ENCODE measurements at regions not wholly inside any gene's neighbourhood (a gene's known extent, or its start where the extent isn't known, plus 50 kb on each side); places are given as distances from the start of the nearest gene placed in this dataset.
A peak's percentile ranks its signal among the peaks of the same experiment; 100 is the strongest.

DNA sequence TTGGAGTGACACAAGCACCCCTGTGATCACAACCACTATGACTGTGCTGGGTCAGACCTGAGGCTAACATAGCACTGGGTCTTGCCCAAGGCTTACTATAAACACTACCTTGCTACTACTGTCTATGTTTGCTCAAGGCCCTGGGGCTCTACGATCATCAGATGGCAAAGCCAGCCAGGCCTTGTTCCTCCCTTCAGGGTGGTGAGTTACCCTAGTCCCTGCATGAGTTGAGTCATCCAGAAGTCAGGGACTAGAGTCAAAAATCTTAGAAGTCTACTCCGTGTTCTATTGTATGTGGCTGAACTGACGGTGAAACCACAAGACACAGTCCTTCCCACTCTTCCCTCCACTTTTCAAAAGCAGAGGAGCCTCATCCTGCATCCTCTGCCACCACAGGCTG, 551.2 kb upstream of the FSIP2 start:
- TF ChIP-seq GATA1 (IDR thresholded peaks at IDR 0.05; ENCODE audit: low read depth, low read length) (no peak), POLR2A (IDR thresholded peaks at IDR 0.05; ENCODE audit: low read length) (no peak)
- no peak for DNase-seq

DNA sequence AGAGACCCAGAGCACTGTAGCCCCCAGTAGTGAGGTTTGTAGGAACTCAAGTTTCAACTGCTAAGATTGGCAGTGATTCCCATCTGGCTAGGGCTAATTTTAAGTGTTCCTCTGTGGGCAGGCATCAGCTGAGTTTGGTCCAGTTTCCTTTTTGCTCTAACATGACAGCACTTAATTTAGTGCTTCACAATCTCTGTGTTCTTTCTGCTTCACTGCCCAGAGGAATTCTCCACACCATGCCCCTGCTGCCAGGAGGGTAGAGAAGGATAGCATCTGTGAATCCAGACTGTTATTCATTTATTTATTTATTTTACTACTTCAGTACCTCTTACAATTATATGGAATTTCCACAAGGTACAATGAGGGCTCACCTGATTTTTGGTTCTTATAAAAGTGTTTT, 549.9 kb upstream of the FSIP2 start:
- DNase-seq: no peak
- no peak for TF ChIP-seq POLR2A (IDR thresholded peaks at IDR 0.05; ENCODE audit: low read length)
- no peak for TF ChIP-seq GATA1 (IDR thresholded peaks at IDR 0.05; ENCODE audit: low read depth, low read length)

DNA sequence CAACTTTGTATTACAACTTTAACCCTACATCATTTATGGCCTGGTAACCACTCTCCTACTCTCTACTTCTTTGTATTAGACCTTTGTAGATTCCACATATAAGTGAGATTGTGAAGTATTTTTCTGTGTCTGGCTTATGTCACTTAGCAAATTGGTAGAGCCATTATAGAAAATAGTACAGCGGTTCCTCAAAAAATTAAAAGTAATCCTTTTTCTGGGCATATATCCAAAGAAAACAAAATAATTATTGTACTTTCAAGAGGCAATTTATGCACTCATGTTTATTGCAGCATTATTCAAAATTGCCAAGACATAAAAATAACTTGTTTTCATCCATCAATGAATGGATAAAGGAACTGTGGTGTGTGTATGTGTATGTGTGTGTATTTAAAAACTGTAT, 537.5 kb upstream of the FSIP2 start:
- TF ChIP-seq POLR2A (IDR thresholded peaks at IDR 0.05; ENCODE audit: low read length) (no peak), GATA1 (IDR thresholded peaks at IDR 0.05; ENCODE audit: low read depth, low read length) (no peak)
- no peak for DNase-seq

DNA sequence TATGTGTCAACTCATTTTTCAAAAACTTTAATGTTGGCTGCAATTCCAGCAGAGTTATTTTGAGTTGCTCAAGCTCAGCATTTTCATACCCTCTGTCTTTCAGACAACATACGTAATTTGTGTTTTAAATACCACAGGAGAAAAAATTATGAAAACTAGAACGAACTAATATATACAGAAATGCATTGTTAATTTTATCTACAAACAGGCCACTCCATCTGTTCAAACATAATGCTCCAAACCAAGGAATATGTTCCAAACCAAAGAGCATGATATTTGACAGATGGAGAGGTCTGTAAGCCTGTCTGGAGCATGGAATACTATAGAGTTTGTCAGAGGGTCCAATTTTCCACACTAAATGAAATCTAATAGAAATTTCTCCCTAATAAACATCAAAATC, 536.2 kb upstream of the FSIP2 start:
- TF ChIP-seq GATA1 (IDR thresholded peaks at IDR 0.05; ENCODE audit: low read depth, low read length) (no peak), POLR2A (IDR thresholded peaks at IDR 0.05; ENCODE audit: low read length) (no peak)
- no peak for DNase-seq

DNA sequence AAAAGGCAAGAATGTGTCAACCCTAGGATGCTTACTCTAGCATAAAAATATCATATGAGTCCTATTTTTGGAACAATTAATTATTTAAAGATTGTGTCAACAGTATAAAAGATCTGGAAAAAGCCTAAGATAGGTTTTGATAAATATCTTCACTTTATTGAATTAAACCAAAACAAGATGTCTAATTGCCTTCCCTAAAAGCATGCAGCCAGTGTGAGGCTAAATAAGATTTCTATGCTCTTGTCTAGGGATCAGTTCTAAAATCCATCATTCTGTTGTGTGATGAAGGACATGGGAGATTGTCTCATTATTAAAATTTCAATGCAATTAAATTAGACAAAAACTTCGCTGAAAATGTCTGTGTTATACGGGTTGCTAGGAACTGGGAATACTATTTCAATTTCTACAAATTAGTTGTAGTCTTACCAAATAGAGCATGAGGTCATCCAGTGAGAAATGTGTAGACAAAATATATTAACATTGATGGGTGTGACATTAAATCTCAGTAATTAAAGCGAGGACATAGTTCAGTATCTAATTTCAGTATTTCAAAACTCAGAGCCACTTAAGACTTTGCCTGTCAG, 535.6 kb upstream of the FSIP2 start:
- no peak for DNase-seq
- TF ChIP-seq GATA1 (IDR thresholded peaks at IDR 0.05; ENCODE audit: low read depth, low read length) (no peak), POLR2A (IDR thresholded peaks at IDR 0.05; ENCODE audit: low read length) (no peak)

DNA sequence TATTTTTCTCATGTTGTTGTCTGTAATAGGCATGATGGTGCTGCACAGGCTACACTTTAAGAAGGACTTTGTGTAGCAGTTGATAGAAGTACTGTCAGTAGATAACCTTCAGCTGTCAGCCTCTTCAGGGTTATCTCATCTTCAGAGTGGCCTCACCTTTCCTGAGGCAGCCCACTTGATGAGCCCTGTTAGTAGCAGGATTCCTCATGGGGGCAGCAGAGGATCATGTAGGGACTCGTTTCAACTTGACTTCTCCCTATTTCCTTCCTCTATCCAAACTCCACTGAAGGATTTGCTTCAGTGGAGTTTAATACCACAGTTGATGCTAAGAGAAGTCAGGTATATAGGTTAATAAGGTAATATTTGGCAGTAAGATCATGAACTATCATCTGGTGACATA, 530.3 kb upstream of the FSIP2 start:
- peak; percentile 1 to 11 for DNase-seq
- TF ChIP-seq POLR2A (IDR thresholded peaks at IDR 0.05; ENCODE audit: low read length) (no peak), GATA1 (IDR thresholded peaks at IDR 0.05; ENCODE audit: low read depth, low read length) (no peak)

DNA sequence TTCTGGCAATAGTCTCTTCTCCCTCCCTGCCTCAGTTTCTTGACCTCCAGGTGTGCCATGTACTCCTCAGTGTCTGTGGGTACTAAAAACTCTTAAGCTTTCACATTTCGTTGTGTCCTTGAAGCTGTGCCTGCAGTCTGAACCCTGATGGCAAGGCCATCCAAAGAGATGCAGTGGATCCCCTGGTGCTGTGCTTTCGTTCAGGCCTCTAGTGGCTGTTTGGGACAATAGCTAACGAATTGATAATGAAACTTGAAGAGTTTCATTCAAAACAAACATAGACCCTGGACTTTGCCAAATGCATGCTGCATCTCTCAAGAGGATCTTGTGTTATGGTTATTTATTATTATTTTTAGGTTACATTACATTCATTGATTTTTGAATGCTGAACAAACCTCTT, 523.1 kb upstream of the FSIP2 start:
- TF ChIP-seq GATA1 (IDR thresholded peaks at IDR 0.05; ENCODE audit: low read depth, low read length) (no peak), POLR2A (IDR thresholded peaks at IDR 0.05; ENCODE audit: low read length) (no peak)

DNA sequence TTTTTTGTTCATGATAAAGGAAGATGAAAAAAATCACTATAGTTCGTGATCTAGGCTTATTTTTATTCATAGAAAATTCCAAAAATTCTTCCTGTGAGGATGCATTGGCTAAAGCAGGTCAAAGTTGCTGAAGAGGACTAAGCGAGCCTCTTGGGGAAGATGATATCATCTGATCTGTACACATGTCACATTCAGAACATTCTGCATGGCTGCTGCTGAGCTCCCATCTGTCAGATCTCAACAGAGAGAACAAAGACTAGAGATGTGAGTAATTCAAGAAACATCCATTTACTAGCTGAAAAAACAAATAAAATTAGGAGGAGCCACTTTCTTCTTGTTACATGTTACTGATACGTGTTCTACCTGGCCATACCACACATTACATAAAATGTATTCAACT, 518.6 kb upstream of the FSIP2 start:
- TF ChIP-seq POLR2A (IDR thresholded peaks at IDR 0.05; ENCODE audit: low read length): no peak
- no peak for TF ChIP-seq GATA1 (IDR thresholded peaks at IDR 0.05; ENCODE audit: low read depth, low read length)
- DNase-seq: no peak

More for the DNA sequence above, 523.1 kb upstream of the FSIP2 start:
- no peak for DNase-seq

DNA sequence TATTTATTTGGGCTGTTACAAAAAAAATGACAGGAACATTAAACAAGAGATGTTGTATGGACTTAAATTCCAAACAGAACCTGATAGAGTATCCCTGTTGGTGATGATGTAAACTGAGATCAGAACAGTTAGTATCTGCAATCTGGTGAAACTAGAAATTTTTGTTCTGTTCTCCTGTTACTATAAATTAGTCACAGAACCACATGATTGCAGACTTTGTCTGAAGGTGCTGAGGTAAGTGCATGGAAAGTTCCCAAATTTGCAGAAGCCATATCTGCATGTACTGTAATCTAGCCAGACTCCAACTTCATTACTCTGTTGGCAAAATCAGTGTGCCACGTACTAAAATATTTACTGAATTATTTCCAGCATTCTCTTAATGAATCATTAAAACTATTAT, 516.3 kb upstream of the FSIP2 start:
- DNase-seq: no peak
- TF ChIP-seq POLR2A (IDR thresholded peaks at IDR 0.05; ENCODE audit: low read length): no peak
- no peak for TF ChIP-seq GATA1 (IDR thresholded peaks at IDR 0.05; ENCODE audit: low read depth, low read length)

DNA sequence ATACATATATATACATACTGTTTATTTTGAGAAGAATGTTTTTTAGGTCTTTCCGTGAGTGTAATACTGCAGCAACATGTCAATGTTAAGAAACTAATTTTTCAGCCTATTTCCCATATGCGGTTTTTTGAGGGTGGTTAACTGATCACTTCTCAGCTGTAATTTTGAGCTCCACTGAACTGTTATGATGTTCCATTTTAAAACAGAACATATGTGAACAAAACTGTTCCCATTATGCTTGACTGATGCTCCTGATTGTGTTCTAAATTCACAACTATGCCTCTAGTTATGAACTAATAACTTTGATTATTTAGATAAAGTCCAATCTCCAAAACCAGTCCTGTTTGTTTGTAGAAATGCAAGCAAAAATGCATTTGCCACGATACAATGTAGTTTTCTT, 511.2 kb upstream of the FSIP2 start:
- no peak for TF ChIP-seq POLR2A (IDR thresholded peaks at IDR 0.05; ENCODE audit: low read length)
- TF ChIP-seq GATA1 (IDR thresholded peaks at IDR 0.05; ENCODE audit: low read depth, low read length): no peak
- no peak for DNase-seq

DNA sequence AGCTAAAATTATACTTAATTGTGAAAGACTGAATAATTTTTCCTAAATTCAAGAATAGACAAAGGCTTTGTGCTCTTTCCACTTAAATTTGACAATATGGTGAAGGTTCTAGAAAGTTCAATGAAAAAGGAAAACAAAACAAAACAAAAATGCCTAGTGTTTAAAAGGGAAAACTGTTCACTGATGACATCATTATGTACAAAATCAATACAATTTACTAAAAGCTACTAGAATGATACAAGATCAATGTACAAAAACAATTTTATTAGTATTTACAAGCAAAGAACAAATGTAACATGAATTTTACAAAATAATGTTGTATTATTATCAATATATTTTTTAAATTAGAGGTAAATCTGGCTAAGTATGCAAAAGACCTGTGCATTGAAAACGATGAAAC, 499.1 kb upstream of the FSIP2 start:
- no peak for DNase-seq
- TF ChIP-seq POLR2A (IDR thresholded peaks at IDR 0.05; ENCODE audit: low read length) (no peak), GATA1 (IDR thresholded peaks at IDR 0.05; ENCODE audit: low read depth, low read length) (no peak)

DNA sequence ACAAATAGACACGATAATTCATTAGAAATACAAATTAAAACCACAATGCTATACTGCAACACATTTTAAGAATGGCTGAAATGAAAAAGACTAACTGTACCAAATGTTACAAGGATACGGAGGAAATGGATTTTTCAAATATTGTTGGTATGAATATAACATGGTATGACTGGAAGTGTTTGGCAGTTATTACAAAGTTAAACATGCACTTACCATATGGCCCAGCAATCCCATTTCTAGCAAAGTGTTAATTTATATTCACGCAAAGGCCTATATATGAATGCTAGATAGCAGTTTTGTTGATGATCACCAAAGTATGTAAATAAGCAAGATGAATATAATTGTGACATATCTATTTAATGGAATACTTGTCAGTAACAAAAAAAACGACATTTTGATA, 497.8 kb upstream of the FSIP2 start:
- DNase-seq: no peak
- TF ChIP-seq POLR2A (IDR thresholded peaks at IDR 0.05; ENCODE audit: low read length) (no peak), GATA1 (IDR thresholded peaks at IDR 0.05; ENCODE audit: low read depth, low read length) (no peak)

DNA sequence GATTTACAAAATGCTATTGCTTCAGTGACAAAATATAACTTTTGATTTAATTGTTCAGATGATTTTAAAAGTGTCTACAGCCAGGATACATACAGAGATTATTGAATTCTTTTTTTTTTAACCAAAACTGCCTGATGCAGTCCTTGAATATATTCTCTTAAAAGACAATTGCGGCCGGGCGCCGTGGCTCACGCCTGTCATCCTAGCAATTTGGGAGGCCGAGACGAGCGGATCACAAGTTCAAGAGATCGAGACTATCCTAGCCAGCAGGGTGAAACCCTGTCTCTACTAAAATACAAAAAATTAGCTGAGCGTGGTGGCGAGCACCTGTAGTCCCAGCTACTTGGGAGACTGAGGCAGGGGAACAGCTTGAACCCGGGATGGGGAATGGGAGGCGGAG, 497.0 kb upstream of the FSIP2 start:
- TF ChIP-seq POLR2A (IDR thresholded peaks at IDR 0.05; ENCODE audit: low read length) (no peak), GATA1 (IDR thresholded peaks at IDR 0.05; ENCODE audit: low read depth, low read length) (no peak)
- no peak for DNase-seq

DNA sequence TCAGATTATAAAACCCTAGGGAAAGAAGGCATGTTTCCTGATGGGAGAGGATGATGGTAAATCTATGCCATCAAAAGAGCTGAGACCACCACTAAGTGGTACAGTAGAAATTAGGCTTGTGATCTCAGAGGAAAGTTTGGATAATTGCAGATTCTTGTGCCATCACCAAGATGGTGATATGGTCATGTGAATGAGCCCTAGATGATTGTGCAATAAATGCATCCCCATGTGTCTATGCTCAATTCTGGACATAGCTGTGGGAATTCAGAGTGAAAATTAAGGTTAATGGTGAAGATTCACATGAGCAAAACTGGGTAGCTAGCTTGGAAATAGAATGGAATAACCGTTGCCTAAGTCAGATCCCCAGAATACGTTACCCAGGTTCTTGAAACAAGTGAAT, 496.1 kb upstream of the FSIP2 start:
- DNase-seq: no peak
- TF ChIP-seq GATA1 (IDR thresholded peaks at IDR 0.05; ENCODE audit: low read depth, low read length) (no peak), POLR2A (IDR thresholded peaks at IDR 0.05; ENCODE audit: low read length) (no peak)

DNA sequence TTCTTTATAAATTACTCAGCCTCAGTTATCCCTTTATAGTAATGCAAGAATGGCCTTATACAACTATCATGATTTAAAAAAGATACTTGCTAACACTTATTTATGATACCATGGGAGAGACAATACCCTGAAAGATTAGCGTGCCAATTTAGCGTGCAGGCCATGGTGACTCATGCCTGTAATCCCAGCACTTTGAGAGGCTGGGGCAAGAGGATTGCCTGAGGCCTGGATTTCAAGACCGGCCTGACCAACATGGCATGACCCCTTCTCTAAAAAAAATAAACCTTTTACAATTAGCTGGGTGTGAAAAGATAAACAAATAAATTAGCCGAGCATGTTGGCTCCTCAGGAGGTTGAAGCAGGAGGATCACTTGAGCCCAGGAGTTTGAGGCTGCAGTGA, 493.4 kb upstream of the FSIP2 start:
- no peak for DNase-seq
- TF ChIP-seq POLR2A (IDR thresholded peaks at IDR 0.05; ENCODE audit: low read length) (no peak), GATA1 (IDR thresholded peaks at IDR 0.05; ENCODE audit: low read depth, low read length) (no peak)

DNA sequence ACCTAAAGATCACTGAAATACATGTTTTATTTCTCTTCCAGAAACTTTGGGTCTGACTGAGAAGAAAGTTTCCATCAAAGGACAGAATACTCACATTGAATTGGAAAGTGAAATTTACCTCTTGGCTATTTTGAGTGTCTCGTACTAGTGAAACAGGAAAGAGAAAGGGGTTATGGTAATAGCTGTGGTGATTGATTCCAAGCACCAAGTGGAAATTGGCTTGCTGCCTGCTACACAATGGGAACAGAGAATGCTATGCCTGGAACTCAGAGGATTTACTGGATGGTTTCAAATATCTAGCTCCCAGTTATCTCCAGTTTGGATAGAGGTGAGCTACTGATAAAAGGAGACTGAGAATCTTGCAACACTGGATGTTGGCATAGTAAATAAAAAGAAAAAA, 492.8 kb upstream of the FSIP2 start:
- no peak for DNase-seq
- TF ChIP-seq GATA1 (IDR thresholded peaks at IDR 0.05; ENCODE audit: low read depth, low read length) (no peak), POLR2A (IDR thresholded peaks at IDR 0.05; ENCODE audit: low read length) (no peak)
